HG03575 (cell line): ENCODE measurements at regions not wholly inside any gene's neighbourhood (a gene's known extent, or its start where the extent isn't known, plus 50 kb on each side); places are given as distances from the start of the nearest gene placed in this dataset.

Experiments
- ATAC-seq: cut with Tn5 transposase; IDR thresholded peaks from one replicate; pipeline ENCODE4 v1.9.1; 2021; ENCODE audit not compliant: unreplicated experiment, insufficient number of reproducible peaks, low FRiP score; ENCODE audit errors: extremely low read depth

GRCh38 chr3:102063572-102063971 lies 214.3 kb downstream of the NFKBIZ start:
- no peak for ATAC-seq

GRCh38 chr3:102066470-102066869 lies 217.2 kb downstream of the NFKBIZ start:
- no peak for ATAC-seq

DNA sequence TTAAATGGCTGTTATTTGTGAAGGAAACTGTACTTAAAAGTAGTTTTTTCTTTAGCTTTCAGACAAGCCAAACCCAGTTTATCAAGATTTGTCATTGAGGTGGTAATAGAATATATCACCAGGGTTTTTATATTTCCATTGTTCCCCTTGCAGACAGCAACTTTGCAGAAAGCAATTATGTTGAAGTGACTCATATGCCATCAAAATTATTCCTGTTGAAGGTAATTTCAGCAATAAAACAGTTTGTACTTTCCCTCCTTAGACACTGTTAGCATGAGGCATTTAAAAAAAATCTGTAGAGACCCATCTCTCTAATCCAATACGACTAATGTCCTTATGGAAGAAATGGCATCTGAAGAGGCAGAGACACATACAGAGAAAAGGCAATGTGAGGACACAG lies 219.0 kb downstream of the NFKBIZ start:
- ATAC-seq = no peak

DNA sequence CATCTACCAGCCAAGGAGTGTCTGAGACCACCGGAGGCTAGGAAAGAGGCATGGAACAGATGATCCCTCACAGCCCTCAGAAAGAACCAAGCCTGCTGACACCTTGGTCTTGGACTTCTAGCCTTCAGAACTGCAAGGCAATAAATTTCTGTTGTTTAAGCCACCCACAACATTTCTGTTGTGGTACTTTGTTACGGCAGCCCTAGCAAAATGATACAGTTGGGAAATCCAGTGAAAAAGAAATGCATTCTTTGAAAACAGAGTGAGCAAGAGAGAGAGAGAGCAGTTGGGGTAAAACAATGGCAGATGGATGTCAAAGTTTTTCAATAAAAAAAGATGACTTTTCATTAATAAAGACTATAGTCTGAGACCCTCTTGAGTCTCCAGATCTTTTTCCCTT lies 219.4 kb downstream of the NFKBIZ start:
- no peak for ATAC-seq

DNA sequence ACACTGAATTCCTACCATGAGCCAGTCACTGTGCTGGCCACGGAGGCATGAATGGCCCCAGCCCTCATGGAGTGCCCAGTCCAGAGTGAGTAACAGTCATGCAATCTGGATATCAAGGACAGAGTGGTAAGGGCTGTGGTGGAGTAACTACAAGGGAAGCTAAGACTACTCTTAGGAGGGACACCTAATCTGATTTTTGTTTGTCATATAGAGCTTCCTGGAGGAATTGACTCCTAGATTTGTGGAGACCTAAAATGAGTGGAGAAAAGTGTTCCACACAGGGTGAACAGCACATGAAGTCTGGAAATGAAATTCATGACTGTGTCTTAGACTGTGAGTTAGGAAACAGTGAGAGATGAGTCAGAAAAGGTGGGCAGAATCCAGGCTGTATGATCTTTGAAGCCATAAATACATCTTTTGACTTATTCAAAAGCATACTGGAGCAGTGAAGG lies 219.9 kb downstream of the NFKBIZ start:
- ATAC-seq = no peak

DNA sequence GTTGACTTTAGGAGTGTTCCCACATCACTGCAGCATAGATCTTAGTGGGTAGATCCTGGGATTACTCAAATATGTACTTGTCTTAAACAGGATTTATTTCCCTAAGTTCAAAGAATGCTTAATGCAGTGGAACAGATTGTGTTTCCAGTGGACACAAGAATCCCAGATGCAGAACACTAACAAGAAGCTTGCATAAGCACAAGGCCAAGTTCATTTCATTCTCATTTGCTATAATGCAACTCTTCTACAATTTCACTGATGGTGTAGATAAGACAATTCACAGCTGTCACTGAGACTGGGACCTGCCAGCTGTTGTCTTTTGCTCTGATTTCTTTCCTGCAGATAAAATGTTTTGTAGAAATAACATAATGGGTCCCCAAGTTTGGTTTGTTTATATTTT lies 225.6 kb downstream of the NFKBIZ start:
- ATAC-seq = no peak

- no peak for ATAC-seq
These were observed 229.1 kb downstream of the NFKBIZ start for GRCh38 chr3:102078401-102078800.

- ATAC-seq = no peak
These were observed 229.8 kb downstream of the NFKBIZ start for GRCh38 chr3:102078854-102079808.

- ATAC-seq = no peak
These were observed 230.5 kb downstream of the NFKBIZ start for GRCh38 chr3:102079809-102080197.

- no peak for ATAC-seq
These were observed 232.4 kb downstream of the NFKBIZ start for GRCh38 chr3:102081572-102082289.

DNA sequence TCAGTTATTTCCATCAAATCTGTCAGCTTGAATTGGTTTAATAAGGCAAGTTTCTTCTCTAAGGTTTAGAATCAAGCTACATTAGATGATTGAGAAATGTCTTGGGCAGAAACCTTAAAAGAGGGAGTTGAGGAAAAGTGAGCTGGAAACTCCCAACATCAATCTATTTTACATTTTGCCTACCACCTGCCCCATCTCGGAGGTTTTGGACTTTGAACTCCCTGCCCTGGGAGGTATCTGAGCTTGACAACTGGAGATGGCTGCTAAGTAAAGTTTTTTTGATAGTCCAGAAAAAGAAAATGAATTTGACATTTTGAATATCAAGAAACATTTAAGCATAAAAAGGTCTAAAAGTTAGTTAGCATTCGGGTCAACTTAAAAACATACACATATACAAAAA lies 234.2 kb downstream of the NFKBIZ start:
- ATAC-seq = no peak

GRCh38 chr3:102084006-102084405 lies 234.7 kb downstream of the NFKBIZ start:
- ATAC-seq = no peak

- no peak for ATAC-seq
These were observed 235.4 kb downstream of the NFKBIZ start for GRCh38 chr3:102084704-102085103.

DNA sequence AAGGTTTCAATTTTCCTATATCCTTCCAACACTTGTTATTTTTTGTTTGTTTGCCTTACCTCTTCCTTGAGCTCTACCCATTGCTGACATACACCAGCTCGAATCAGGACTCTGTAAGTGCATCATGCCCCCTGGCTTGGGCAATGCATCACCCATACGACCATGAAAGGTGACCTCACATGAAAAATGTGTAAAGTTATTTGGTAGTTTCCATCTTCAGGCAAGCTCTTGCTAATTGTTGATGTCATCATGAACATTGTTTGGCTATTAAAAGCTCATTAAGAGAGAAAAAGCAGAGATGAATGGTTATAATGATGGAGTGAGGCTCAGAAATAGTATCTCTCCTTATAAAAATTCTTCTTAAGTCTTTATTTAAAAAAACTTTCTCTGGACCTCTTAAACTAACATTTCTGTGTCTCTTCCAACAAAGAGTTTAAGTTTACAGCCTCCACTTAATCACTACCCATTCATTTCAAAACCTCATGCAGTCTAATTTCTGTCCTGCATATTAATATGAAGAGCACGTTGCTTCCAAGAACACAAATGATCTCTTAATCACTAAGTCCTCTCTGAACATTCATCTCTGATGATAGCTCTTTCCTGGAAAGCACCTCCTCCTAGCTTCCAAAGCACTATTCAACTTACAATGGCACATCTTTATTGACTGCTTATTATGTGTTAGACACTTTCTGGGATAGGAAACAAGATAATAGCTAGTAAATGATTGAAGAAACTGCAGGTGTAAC lies 236.3 kb downstream of the NFKBIZ start:
- no peak for ATAC-seq

GRCh38 chr3:102087236-102087635 lies 237.9 kb downstream of the NFKBIZ start:
- no peak for ATAC-seq

DNA sequence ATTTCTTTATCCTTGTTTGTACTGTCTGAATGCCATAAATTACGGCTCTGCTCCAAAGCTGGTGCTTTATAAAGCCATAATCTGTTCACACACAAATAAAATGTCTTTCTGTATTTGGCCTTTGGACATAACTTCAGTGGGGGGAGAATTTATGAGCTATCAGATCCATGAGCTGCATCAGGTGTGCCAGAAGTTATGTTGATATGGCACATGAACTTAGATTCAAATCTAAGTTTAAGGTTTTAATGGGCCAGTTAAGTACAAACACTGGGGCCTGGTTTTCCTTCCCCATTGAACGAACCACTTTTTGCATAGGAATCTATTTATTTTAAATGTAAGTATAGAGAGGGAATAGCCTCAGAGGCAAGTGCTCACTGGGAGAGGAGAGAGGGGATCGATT lies 239.9 kb downstream of the NFKBIZ start:
- ATAC-seq = no peak

GRCh38 chr3:102089904-102090720 lies 240.8 kb downstream of the NFKBIZ start:
- no peak for ATAC-seq

GRCh38 chr3:102090721-102091045 lies 241.4 kb downstream of the NFKBIZ start:
- no peak for ATAC-seq

DNA sequence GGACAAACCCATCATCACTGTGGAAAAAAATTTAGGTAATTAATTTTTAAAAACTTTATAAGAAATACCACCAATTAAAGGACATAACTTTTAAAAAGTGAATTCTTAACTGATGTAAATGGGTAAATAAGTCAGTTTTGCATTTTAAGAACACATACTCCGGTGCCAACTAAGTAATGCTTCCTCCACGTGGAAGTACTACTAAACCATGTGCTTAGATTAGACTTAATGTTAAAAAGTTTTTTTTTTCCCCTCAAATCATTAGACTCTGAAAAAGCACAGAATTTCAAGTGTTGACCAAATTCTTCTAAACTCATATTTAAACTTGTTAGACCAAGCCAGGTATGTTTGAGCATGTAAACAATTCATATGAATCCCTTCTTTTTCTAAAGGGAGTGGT lies 242.0 kb downstream of the NFKBIZ start:
- ATAC-seq = no peak
